Brain pericyte (primary cell): ENCODE measurements at regions not wholly inside any gene's neighbourhood (a gene's known extent, or its start where the extent isn't known, plus 50 kb on each side); places are given as distances from the start of the nearest gene placed in this dataset.

Experiments used
- DNase-seq: peaks from one replicate; pipeline ENCODE4 v3.0.0-alpha.2; 2012; ENCODE audit warnings: low read depth, low spot score

GRCh38 chr3:56985460-56985859, 75.0 kb upstream of the SPATA12 start:
- no peak for DNase-seq

GRCh38 chr3:56983427-56983826, 77.0 kb upstream of the SPATA12 start:
- no peak for DNase-seq

- DNase-seq: no peak
These were observed 78.8 kb upstream of the SPATA12 start for GRCh38 chr3:56981445-56982230.

GRCh38 chr3:56980798-56981390, 79.6 kb upstream of the SPATA12 start:
- no peak for DNase-seq

- DNase-seq: no peak
These were observed 80.2 kb upstream of the SPATA12 start for GRCh38 chr3:56980243-56980642.

- no peak for DNase-seq
These were observed 80.7 kb upstream of the SPATA12 start for GRCh38 chr3:56979791-56980190.

GRCh38 chr3:56977561-56977889, 82.9 kb upstream of the SPATA12 start:
- DNase-seq: no peak

- no peak for DNase-seq
These were observed 83.6 kb upstream of the SPATA12 start for GRCh38 chr3:56976651-56977560.

GRCh38 chr3:56975567-56975966, 84.9 kb upstream of the SPATA12 start:
- DNase-seq: no peak

GRCh38 chr3:56974247-56974930, 86.1 kb upstream of the SPATA12 start:
- DNase-seq: no peak

- no peak for DNase-seq
These were observed 88.6 kb upstream of the SPATA12 start for GRCh38 chr3:56971816-56972215.

- DNase-seq: no peak
These were observed 89.2 kb upstream of the SPATA12 start for GRCh38 chr3:56971261-56971660.

GRCh38 chr3:56970461-56970879, 90.0 kb upstream of the SPATA12 start:
- no peak for DNase-seq

GRCh38 chr3:56969851-56970250, 90.6 kb upstream of the SPATA12 start:
- no peak for DNase-seq

- no peak for DNase-seq
These were observed 94.0 kb upstream of the SPATA12 start for GRCh38 chr3:56966509-56966908.

- no peak for DNase-seq
These were observed 94.4 kb upstream of the SPATA12 start for GRCh38 chr3:56966104-56966503.

- DNase-seq: no peak
These were observed 97.5 kb upstream of the SPATA12 start for GRCh38 chr3:56962922-56963321.

GRCh38 chr3:56962206-56962605, 98.3 kb upstream of the SPATA12 start:
- no peak for DNase-seq

GRCh38 chr3:56960234-56960917, 100.1 kb upstream of the SPATA12 start:
- DNase-seq: no peak

- DNase-seq: no peak
These were observed 101.6 kb upstream of the SPATA12 start for GRCh38 chr3:56958879-56959278.

GRCh38 chr3:56957522-56957921, 102.9 kb upstream of the SPATA12 start:
- no peak for DNase-seq
